H4 (cell line): ENCODE measurements at regions not wholly inside any gene's neighbourhood (a gene's known extent, or its start where the extent isn't known, plus 50 kb on each side); places are given as distances from the start of the nearest gene placed in this dataset.
"Not testable (repeated sequence)": the region's sequence is repeated elsewhere in the genome, so short reads cannot be mapped to it uniquely, and the experiment has no call there.

Experiments used
- DNase-seq: peaks from one replicate; pipeline ENCODE4 v3.0.0-alpha.2; 2015; ENCODE audit warnings: low spot score

GRCh38 chr2:122705746-122706145, 950.3 kb downstream of the TSN start:
- DNase-seq, result no peak

GRCh38 chr2:122706757-122707223, 951.3 kb downstream of the TSN start:
- no peak for DNase-seq

- DNase-seq, result no peak
Observed at GRCh38 chr2:122707224-122707824, 951.9 kb downstream of the TSN start.

DNA sequence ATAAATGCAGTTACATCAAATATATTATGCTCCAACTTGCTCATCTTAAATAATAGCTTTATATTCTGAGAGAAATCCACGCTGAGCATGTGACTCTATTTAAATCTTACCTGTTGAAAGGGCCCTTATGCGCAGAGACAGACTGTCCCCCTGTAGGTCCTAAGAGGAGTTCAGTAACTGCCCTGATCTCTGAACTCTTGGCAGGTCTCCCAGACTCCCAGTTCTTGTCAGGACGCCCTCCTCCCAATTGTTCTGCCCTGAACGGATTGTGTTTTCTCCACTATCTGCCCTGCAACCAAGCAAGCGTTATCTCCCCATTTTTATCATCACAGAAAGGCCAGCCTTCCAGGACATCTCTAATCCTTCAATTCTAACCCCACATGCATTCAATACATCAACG, 954.6 kb downstream of the TSN start:
- DNase-seq, result no peak

- DNase-seq, result no peak
Observed at GRCh38 chr2:122713800-122714199, 958.3 kb downstream of the TSN start.

- DNase-seq, result not testable (repeated sequence)
Observed at GRCh38 chr2:122720822-122721221, 965.4 kb downstream of the TSN start.

- DNase-seq, result no peak
Observed at GRCh38 chr2:122734766-122735424, 979.4 kb downstream of the TSN start.

- DNase-seq, result no peak
Observed at GRCh38 chr2:122736279-122736678, 980.8 kb downstream of the TSN start.

GRCh38 chr2:122737429-122738077, 982.1 kb downstream of the TSN start:
- no peak for DNase-seq

GRCh38 chr2:122739732-122740593, 984.5 kb downstream of the TSN start:
- no peak for DNase-seq

- DNase-seq, result no peak
Observed at GRCh38 chr2:122740594-122740948, 985.1 kb downstream of the TSN start.

DNA sequence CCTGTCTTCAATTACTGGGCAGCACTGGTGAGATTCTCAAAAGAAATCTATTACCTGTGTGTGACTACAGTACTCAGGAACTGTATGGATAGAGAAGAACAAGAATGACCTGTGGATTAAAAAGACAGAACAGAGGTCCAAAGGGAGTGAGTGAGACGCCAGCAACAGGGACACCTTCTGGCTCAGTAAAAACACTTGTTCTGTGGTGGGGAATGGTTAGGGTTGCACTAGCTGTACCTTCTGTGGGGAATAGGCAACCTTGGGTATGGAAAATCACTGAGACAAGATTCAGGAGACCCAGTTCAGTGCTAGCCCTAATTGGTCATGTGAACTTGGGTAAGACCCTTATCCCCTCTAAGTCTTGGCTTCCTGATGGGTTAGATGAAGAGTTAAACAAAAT, 986.0 kb downstream of the TSN start:
- DNase-seq, result no peak

DNA sequence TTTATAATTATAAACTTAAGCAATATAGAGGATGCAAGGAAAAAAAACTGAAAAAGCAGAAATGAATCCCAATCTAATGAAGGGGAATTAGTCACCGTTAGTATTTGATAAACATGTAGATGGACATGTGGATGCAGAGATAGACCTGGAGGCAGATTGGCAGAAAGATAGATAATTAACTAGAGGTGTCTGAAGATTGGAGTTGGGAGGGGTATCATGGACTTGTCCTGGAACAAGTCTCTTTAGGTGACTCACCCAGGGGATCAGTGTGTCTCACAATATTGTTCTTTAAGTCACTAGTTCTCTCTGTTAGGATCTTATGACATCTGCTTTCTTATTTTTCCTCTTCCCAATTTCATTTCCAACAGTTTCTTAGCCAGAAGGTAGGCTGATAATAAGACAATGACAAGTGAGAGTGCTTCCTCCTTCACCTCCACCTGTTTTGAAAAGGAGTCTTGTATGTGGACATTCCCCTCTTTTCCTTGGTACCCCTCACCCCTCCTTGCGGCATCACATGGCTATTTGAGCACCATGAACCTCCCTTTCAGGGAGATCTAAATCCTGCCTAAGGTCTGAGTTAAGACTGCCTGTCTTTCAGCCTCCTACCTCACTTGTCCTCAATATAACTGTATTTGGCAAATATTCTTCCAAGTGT, 987.7 kb downstream of the TSN start:
- no peak for DNase-seq

DNA sequence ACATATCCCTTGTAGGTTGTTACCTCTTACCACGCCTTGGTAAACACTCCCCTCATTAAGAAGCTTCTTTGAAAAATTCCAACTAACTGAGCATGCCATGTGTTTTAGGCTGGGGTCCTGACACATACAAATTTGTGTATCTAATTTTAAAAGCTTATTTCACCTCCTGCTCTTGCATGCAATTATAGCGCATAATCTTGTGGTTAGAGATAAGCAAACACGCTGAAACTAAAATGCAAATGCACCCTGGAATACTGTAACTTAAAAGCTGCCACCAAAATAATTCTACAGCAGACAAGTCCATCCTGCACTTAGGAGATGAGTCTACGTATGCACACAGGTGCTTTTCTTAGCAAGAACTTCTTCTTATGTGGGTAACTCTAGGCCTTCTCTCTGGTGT, 990.2 kb downstream of the TSN start:
- no peak for DNase-seq

GRCh38 chr2:122747670-122748069, 992.2 kb downstream of the TSN start:
- no peak for DNase-seq

DNA sequence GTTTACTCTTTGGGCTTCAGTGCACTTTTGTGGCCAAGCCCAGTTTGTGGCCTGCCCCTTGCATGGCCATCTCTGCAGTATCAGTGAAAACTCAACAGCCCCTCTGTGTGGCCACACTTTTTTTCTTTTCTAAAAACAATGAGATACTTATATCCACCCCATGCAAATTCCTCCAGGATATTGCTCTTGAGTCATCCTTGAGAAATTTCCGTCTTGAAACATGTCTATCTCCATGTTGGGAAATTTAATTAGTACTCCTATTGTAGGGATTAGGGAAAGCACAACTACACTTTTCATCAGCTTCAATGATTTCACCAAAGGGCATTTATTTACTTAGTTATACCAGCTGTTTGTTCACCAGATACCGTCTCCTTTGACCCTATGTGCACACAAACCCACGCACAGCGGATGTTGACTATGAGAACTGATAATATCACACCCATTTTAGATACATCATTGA, 993.1 kb downstream of the TSN start:
- peak; percentile 40 for DNase-seq

- no peak for DNase-seq
Observed at GRCh38 chr2:122749405-122749804, 994.0 kb downstream of the TSN start.

- DNase-seq, result no peak
Observed at GRCh38 chr2:122750095-122750494, 994.6 kb downstream of the TSN start.

- no peak for DNase-seq
Observed at GRCh38 chr2:122750808-122751207, 995.4 kb downstream of the TSN start.

DNA sequence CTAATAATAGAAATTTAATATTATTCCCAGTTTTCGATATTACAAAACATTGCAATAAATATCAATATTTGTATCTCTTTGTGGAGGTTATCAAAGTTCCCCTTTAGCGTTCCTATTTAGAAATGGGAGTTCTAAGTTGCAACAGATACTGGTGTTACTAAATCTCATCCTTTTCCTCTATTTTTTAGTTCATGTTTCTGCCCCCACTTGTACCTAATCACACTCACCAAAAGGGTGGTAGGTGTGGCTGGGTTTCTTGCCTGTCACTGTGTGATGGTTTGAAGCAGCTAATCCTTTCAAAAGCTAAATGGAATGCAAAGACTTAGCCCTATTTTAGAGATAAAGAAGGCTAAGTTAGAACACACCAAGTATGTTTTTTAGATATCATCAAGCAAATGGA, 997.9 kb downstream of the TSN start:
- no peak for DNase-seq

- DNase-seq, result no peak
Observed at GRCh38 chr2:122754561-122754960, 999.1 kb downstream of the TSN start.

- DNase-seq, result no peak
Observed at GRCh38 chr2:122755281-122755780, 999.9 kb downstream of the TSN start.
